SK-N-MC (cell line): ENCODE measurements at regions not wholly inside any gene's neighbourhood (a gene's known extent, or its start where the extent isn't known, plus 50 kb on each side); places are given as distances from the start of the nearest gene placed in this dataset.

Source experiments
- EZH2 ChIP-seq: fragments of 200-600 bp; sonication (generic); IDR thresholded peaks from one replicate; pipeline ENCODE4 v1.6.1; 2017; ENCODE audit warnings: antibody characterized with exemption
- FOXP2 ChIP-seq: optimal IDR thresholded peaks from 2 replicates; pipeline ENCODE3; 2011; ENCODE audit warnings: mild to moderate bottlenecking, moderate library complexity; ENCODE audit not compliant: insufficient read depth; ENCODE audit errors: extremely low read length, control extremely low read depth
- POLR2AphosphoS5 ChIP-seq: IDR thresholded peaks from 2 replicates; pipeline ENCODE4 v1.6.1; 2012; ENCODE audit warnings: mild to moderate bottlenecking, low read depth, low read length, borderline replicate concordance

GRCh38 chr2:762646-763045, 85.4 kb upstream of the TMEM18 start:
- TF ChIP-seq EZH2 (no peak), POLR2AphosphoS5 (no peak), FOXP2 (no peak)
